ENCODE measurements at regions not wholly inside any gene's neighbourhood (a gene's known extent, or its start where the extent isn't known, plus 50 kb on each side); places are given as distances from the start of the nearest gene placed in this dataset.

GRCh38 chr2:126788652-126789051, 110.0 kb upstream of the TEX51 start:
- H3K27ac ChIP-seq, result no peak overlapping the region
- H3K4me3 Mint-ChIP-seq, result no peak overlapping the region
- peaks cover 8% of the 10 kb centered on the region for H3K4me1 Mint-ChIP-seq
- no peak for TF ChIP-seq EZH2 (IDR thresholded peaks at IDR 0.05)
- TF ChIP-seq EZH2phosphoT487 (IDR thresholded peaks at IDR 0.05), result no peak
- TF ChIP-seq, protein P1, sequence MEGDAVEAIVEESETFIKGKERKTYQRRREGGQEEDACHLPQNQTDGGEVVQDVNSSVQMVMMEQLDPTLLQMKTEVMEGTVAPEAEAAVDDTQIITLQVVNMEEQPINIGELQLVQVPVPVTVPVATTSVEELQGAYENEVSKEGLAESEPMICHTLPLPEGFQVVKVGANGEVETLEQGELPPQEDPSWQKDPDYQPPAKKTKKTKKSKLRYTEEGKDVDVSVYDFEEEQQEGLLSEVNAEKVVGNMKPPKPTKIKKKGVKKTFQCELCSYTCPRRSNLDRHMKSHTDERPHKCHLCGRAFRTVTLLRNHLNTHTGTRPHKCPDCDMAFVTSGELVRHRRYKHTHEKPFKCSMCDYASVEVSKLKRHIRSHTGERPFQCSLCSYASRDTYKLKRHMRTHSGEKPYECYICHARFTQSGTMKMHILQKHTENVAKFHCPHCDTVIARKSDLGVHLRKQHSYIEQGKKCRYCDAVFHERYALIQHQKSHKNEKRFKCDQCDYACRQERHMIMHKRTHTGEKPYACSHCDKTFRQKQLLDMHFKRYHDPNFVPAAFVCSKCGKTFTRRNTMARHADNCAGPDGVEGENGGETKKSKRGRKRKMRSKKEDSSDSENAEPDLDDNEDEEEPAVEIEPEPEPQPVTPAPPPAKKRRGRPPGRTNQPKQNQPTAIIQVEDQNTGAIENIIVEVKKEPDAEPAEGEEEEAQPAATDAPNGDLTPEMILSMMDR (IDR thresholded peaks at IDR 0.05), result no peak
- H3K27ac Mint-ChIP-seq, result no peak overlapping the region
- H3K4me2 ChIP-seq, result no peak overlapping the region
- no peaks in the 10 kb centered on the region for H3K27me3 ChIP-seq
- no peak overlapping the region for H3K4me3 ChIP-seq
- no peak overlapping the region for H2AFZ ChIP-seq (replicated peaks)
- no peak for DNase-seq (ENCODE audit: low spot score)
- H3K9ac ChIP-seq, result no peak overlapping the region
- no peaks in the 10 kb centered on the region for H4K20me1 ChIP-seq (ENCODE audit: low read depth)
- no peaks in the 10 kb centered on the region for H3F3A ChIP-seq (ENCODE audit: low read depth)
- no peaks in the 10 kb centered on the region for H3K79me2 ChIP-seq (ENCODE audit: low read depth)
- H3K27me3 Mint-ChIP-seq (ENCODE audit: insufficient read depth, low read depth), result peaks cover 6% of the 10 kb centered on the region
- no peaks in the 10 kb centered on the region for H3K36me3 Mint-ChIP-seq
- no peaks in the 10 kb centered on the region for H3K9me3 ChIP-seq (ENCODE audit: low read depth)
- H3K9me3 Mint-ChIP-seq, result no peaks in the 10 kb centered on the region
- no peaks in the 10 kb centered on the region for H3K36me3 ChIP-seq
- no peaks in the 10 kb centered on the region for H3K4me1 ChIP-seq

GRCh38 chr2:126790987-126791780, 107.5 kb upstream of the TEX51 start:
- Histone ChIP-seq H3K4me1 (no peaks in the 10 kb centered on the region), H3K9ac (no peak overlapping the region), H3K4me2 (no peak overlapping the region), H3F3A (ENCODE audit: low read depth) (no peaks in the 10 kb centered on the region), H4K20me1 (ENCODE audit: low read depth) (no peaks in the 10 kb centered on the region), H3K4me3 (no peak overlapping the region), H3K27me3 (no peaks in the 10 kb centered on the region), H3K79me2 (ENCODE audit: low read depth) (no peaks in the 10 kb centered on the region), H3K27ac (no peak overlapping the region), H3K36me3 (no peaks in the 10 kb centered on the region), H3K9me3 (ENCODE audit: low read depth) (no peaks in the 10 kb centered on the region), H2AFZ (replicated peaks) (no peak overlapping the region)
- TF ChIP-seq EZH2phosphoT487 (IDR thresholded peaks at IDR 0.05) (no peak), EZH2 (IDR thresholded peaks at IDR 0.05) (no peak)
- TF ChIP-seq, protein P1 (IDR thresholded peaks at IDR 0.05), result no peak
- Mint-ChIP-seq H3K4me3 (no peak overlapping the region), H3K36me3 (no peaks in the 10 kb centered on the region), H3K9me3 (no peaks in the 10 kb centered on the region), H3K27me3 (ENCODE audit: insufficient read depth, low read depth) (peaks cover 2% of the 10 kb centered on the region), H3K4me1 (peaks cover 8% of the 10 kb centered on the region), H3K27ac (no peak overlapping the region)
- no peak for DNase-seq (ENCODE audit: low spot score)

DNA sequence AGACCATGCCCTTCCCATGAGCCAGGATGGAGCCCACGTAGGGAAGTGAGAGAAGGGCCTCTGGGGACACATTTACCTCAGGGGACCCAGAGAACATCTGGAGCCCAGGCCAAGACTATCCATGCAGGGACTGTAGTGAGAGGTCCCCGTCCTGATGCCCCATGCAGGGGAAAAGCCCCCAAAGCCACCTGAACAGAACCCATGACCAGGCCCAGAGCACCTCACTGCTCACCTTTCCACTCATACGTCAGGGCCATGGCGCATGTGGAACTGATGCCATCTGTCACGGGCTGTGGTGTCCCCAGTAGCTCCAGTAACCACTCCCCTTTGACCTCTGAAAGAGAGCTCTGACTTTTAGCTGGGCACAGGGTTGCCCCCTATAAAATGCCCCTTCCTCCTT, 106.5 kb upstream of the TEX51 start:
- TF ChIP-seq EZH2 (IDR thresholded peaks at IDR 0.05), result no peak
- no peak overlapping the region for H3K27ac Mint-ChIP-seq
- H3K9me3 Mint-ChIP-seq, result no peaks in the 10 kb centered on the region
- Histone ChIP-seq H3K4me2 (no peak overlapping the region), H3F3A (ENCODE audit: low read depth) (no peaks in the 10 kb centered on the region), H3K79me2 (ENCODE audit: low read depth) (no peaks in the 10 kb centered on the region), H3K27ac (no peak overlapping the region), H3K36me3 (no peaks in the 10 kb centered on the region), H4K20me1 (ENCODE audit: low read depth) (no peaks in the 10 kb centered on the region), H3K27me3 (no peaks in the 10 kb centered on the region), H2AFZ (replicated peaks) (no peak overlapping the region), H3K9me3 (ENCODE audit: low read depth) (no peaks in the 10 kb centered on the region), H3K9ac (no peak overlapping the region), H3K4me1 (no peaks in the 10 kb centered on the region), H3K4me3 (no peak overlapping the region)
- peaks cover 2% of the 10 kb centered on the region for H3K27me3 Mint-ChIP-seq (ENCODE audit: insufficient read depth, low read depth)
- H3K36me3 Mint-ChIP-seq, result no peaks in the 10 kb centered on the region
- DNase-seq (ENCODE audit: low spot score), result no peak
- H3K4me3 Mint-ChIP-seq, result no peak overlapping the region
- H3K4me1 Mint-ChIP-seq, result peaks cover 8% of the 10 kb centered on the region

DNA sequence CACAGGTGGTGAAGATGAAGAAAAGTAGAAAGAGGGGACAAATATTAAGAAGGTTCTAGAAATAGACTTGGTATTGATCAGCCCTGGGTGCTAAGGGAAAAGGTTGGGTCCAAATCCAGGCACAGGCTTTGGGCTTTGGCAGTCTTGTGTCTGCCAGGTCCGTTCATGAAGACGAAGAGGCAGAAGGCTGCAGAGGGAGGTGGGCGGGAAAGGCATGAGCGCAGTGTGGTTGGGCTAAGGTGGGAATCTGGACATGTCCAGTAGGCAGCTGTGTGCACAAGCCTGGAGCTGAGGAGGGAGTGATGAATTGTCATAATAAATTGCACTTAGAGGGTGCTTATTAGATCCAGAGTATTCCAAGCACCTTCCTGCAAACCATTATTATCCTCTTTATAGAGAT, 105.7 kb upstream of the TEX51 start:
- no peak overlapping the region for H3K27ac Mint-ChIP-seq
- peaks cover 2% of the 10 kb centered on the region for H3K27me3 Mint-ChIP-seq (ENCODE audit: insufficient read depth, low read depth)
- Histone ChIP-seq H3K27me3 (no peaks in the 10 kb centered on the region), H3K36me3 (no peaks in the 10 kb centered on the region), H3K79me2 (ENCODE audit: low read depth) (no peaks in the 10 kb centered on the region), H3K27ac (no peak overlapping the region), H3K4me1 (no peaks in the 10 kb centered on the region), H4K20me1 (ENCODE audit: low read depth) (no peaks in the 10 kb centered on the region), H2AFZ (replicated peaks) (no peak overlapping the region), H3K4me3 (no peak overlapping the region), H3F3A (ENCODE audit: low read depth) (no peaks in the 10 kb centered on the region), H3K4me2 (no peak overlapping the region), H3K9ac (no peak overlapping the region), H3K9me3 (ENCODE audit: low read depth) (no peaks in the 10 kb centered on the region)
- H3K4me3 Mint-ChIP-seq, result no peak overlapping the region
- H3K9me3 Mint-ChIP-seq, result peaks cover 3% of the 10 kb centered on the region
- peaks cover 8% of the 10 kb centered on the region for H3K4me1 Mint-ChIP-seq
- DNase-seq (ENCODE audit: low spot score), result no peak
- no peaks in the 10 kb centered on the region for H3K36me3 Mint-ChIP-seq
- no peak for TF ChIP-seq EZH2 (IDR thresholded peaks at IDR 0.05)
- TF ChIP-seq, protein P1 (IDR thresholded peaks at IDR 0.05), result no peak
- no peak for TF ChIP-seq EZH2phosphoT487 (IDR thresholded peaks at IDR 0.05)
